Globus pallidus (tissue), 1 donor: ENCODE measurements at regions not wholly inside any gene's neighbourhood (a gene's known extent, or its start where the extent isn't known, plus 50 kb on each side); places are given as distances from the start of the nearest gene placed in this dataset.
A peak's percentile ranks its signal among the peaks of the same experiment; 100 is the strongest.
"Not testable (repeated sequence)": the region's sequence is repeated elsewhere in the genome, so short reads cannot be mapped to it uniquely, and the experiment has no call there.

ENCODE experiments used
- DNase-seq: peaks from one replicate; pipeline ENCODE4 v3.0.0-alpha.2; 2015; ENCODE audit warnings: low spot score

GRCh38 chr21:19522381-19522780, 1118.8 kb upstream of the TMPRSS15 start:
- DNase-seq, result no peak

- DNase-seq, result no peak
Observed at GRCh38 chr21:19523061-19523460, 1119.5 kb upstream of the TMPRSS15 start.

- no peak for DNase-seq
Observed at GRCh38 chr21:19523746-19524145, 1120.2 kb upstream of the TMPRSS15 start.

GRCh38 chr21:19529031-19529430, 1125.4 kb upstream of the TMPRSS15 start:
- DNase-seq, result no peak

GRCh38 chr21:19535356-19535755, 1131.8 kb upstream of the TMPRSS15 start:
- DNase-seq, result no peak

GRCh38 chr21:19537116-19537515, 1133.5 kb upstream of the TMPRSS15 start:
- DNase-seq, result no peak

GRCh38 chr21:19540287-19540686, 1136.7 kb upstream of the TMPRSS15 start:
- no peak for DNase-seq

GRCh38 chr21:19541602-19542001, 1138.0 kb upstream of the TMPRSS15 start:
- no peak for DNase-seq

- not testable (repeated sequence) for DNase-seq
Observed at GRCh38 chr21:19544493-19544892, 1140.9 kb upstream of the TMPRSS15 start.

- DNase-seq, result peak; percentile 91
Observed at GRCh38 chr21:19547951-19548840, 1144.6 kb upstream of the TMPRSS15 start.

GRCh38 chr21:19553919-19554615, 1150.5 kb upstream of the TMPRSS15 start:
- DNase-seq, result no peak

GRCh38 chr21:19557046-19557445, 1153.5 kb upstream of the TMPRSS15 start:
- no peak for DNase-seq

GRCh38 chr21:19557488-19557887, 1153.9 kb upstream of the TMPRSS15 start:
- no peak for DNase-seq

- DNase-seq, result no peak
Observed at GRCh38 chr21:19565587-19565986, 1162.0 kb upstream of the TMPRSS15 start.

GRCh38 chr21:19566975-19567374, 1163.4 kb upstream of the TMPRSS15 start:
- DNase-seq, result no peak

GRCh38 chr21:19577381-19577780, 1173.8 kb upstream of the TMPRSS15 start:
- DNase-seq, result no peak

- no peak for DNase-seq
Observed at GRCh38 chr21:19590044-19590443, 1186.5 kb upstream of the TMPRSS15 start.

GRCh38 chr21:19603011-19603593, 1199.5 kb upstream of the TMPRSS15 start:
- DNase-seq, result no peak

GRCh38 chr21:19608101-19608621, 1204.6 kb upstream of the TMPRSS15 start:
- DNase-seq, result peak; percentile 11

GRCh38 chr21:19609611-19610010, 1206.0 kb upstream of the TMPRSS15 start:
- no peak for DNase-seq

- no peak for DNase-seq
Observed at GRCh38 chr21:19621837-19622496, 1218.4 kb upstream of the TMPRSS15 start.

- DNase-seq, result no peak
Observed at GRCh38 chr21:19640964-19641363, 1237.4 kb upstream of the TMPRSS15 start.
